ENCODE measurements at regions not wholly inside any gene's neighbourhood (a gene's known extent, or its start where the extent isn't known, plus 50 kb on each side); places are given as distances from the start of the nearest gene placed in this dataset.

DNA sequence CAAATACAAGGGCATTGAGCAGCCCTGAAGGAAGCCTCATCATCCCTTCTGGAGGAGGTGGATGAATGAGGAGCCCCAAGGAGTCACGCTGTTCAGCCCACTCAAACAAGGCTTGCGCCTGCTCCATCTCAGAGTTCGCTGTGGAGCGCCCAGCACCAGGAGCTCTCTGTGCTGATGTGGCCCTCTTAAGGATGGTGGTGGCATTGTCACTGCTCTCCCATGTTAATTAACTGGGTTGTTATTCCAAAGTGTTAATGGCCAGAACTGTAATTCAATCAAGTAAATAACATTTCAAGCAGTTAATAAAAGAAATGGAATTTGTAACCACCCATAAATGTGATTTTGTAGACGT, 726.0 kb upstream of the RAB6C start:
- TF ChIP-seq, protein P1, sequence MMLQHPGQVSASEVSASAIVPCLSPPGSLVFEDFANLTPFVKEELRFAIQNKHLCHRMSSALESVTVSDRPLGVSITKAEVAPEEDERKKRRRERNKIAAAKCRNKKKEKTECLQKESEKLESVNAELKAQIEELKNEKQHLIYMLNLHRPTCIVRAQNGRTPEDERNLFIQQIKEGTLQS (IDR thresholded peaks at IDR 0.05): no peak
- TF ChIP-seq, protein P2, sequence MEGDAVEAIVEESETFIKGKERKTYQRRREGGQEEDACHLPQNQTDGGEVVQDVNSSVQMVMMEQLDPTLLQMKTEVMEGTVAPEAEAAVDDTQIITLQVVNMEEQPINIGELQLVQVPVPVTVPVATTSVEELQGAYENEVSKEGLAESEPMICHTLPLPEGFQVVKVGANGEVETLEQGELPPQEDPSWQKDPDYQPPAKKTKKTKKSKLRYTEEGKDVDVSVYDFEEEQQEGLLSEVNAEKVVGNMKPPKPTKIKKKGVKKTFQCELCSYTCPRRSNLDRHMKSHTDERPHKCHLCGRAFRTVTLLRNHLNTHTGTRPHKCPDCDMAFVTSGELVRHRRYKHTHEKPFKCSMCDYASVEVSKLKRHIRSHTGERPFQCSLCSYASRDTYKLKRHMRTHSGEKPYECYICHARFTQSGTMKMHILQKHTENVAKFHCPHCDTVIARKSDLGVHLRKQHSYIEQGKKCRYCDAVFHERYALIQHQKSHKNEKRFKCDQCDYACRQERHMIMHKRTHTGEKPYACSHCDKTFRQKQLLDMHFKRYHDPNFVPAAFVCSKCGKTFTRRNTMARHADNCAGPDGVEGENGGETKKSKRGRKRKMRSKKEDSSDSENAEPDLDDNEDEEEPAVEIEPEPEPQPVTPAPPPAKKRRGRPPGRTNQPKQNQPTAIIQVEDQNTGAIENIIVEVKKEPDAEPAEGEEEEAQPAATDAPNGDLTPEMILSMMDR (IDR thresholded peaks at IDR 0.05; ENCODE audit: low read depth, low read length, missing input control): peak; percentile 29
- TF ChIP-seq GABPA (IDR thresholded peaks at IDR 0.05 in 1 of 2, conservative IDR thresholded peaks at IDR 0.05 in 1 of 2): no peak
- TF ChIP-seq RAD21 (IDR thresholded peaks at IDR 0.05): peak; percentile 52 to 65
- no peak for TF ChIP-seq RXRA (IDR thresholded peaks at IDR 0.05)
- no peak for TF ChIP-seq TAF1 (conservative IDR thresholded peaks at IDR 0.05)
- TF ChIP-seq SP1 (IDR thresholded peaks at IDR 0.05): no peak
- no peak for TF ChIP-seq JUND (IDR thresholded peaks at IDR 0.05)
- Histone ChIP-seq H3K27me3 (ENCODE audit: control insufficient read depth in 4 of 4, insufficient read depth in 4 of 4, low read length in 3 of 4) (no peaks in the 10 kb centered on the region), H3K9me3 (ENCODE audit: control insufficient read depth in 4 of 4, low read length in 3 of 4) (peaks cover 0 to 9% (median 1%) of the 10 kb centered on the region in 4 donors), H3K4me1 (ENCODE audit: control insufficient read depth in 4 of 4, insufficient read depth in 4 of 4, low read length in 3 of 4) (no peaks in the 10 kb centered on the region), H3K9ac (ENCODE audit: low read depth in 1 of 2, low read length in 2 of 2) (no peak overlapping the region), H3K27ac (ENCODE audit: low read depth in 1 of 2, low read length in 2 of 2) (no peak overlapping the region), H3K4me3 (ENCODE audit: low read depth in 1 of 3, low read length in 3 of 3) (no peak overlapping the region), H3K36me3 (ENCODE audit: control insufficient read depth in 4 of 4, insufficient read depth in 3 of 4, low read depth in 1 of 4, low read length in 3 of 4) (no peaks in the 10 kb centered on the region)
- DNase-seq (ENCODE audit: low spot score): no peak
- WGBS: 35% methylated on average over 5 of the region's 5 CpGs

DNA sequence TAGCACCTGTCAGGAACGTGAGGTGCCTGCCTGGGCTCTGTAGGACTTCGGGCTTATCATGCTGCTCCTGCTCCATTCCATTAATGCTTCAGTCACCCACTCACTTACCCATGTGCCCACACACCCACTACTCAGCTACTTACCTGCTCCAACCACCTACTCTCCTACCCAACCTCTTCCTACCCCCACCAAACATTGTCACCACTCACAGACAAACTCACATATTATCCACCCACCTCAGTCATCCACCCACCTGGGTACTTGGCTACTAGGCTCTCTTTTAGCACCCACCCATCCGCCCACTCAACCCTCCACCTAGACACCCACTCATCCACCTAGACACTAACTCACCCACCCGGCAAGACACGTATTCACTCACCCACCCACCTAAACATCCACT, 724.7 kb upstream of the RAB6C start:
- Histone ChIP-seq H3K4me3 (ENCODE audit: low read depth in 1 of 3, low read length in 3 of 3) (no peak overlapping the region), H3K27me3 (ENCODE audit: control insufficient read depth in 4 of 4, insufficient read depth in 4 of 4, low read length in 3 of 4) (no peaks in the 10 kb centered on the region), H3K9me3 (ENCODE audit: control insufficient read depth in 4 of 4, low read length in 3 of 4) (peaks cover 0 to 14% (median 2%) of the 10 kb centered on the region in 4 donors), H3K4me1 (ENCODE audit: control insufficient read depth in 4 of 4, insufficient read depth in 4 of 4, low read length in 3 of 4) (no peaks in the 10 kb centered on the region), H3K36me3 (ENCODE audit: control insufficient read depth in 4 of 4, insufficient read depth in 3 of 4, low read depth in 1 of 4, low read length in 3 of 4) (no peaks in the 10 kb centered on the region), H3K9ac (ENCODE audit: low read depth in 1 of 2, low read length in 2 of 2) (no peak overlapping the region), H3K27ac (ENCODE audit: low read depth in 1 of 2, low read length in 2 of 2) (no peak overlapping the region)
- 81% methylated on average over 5 of the region's 5 CpGs for whole genome bisulfite sequencing
- TF ChIP-seq EGR1 (IDR thresholded peaks at IDR 0.05; ENCODE audit: low read depth in 2 of 2): no peak
- TF ChIP-seq FOXA1 (IDR thresholded peaks at IDR 0.05): no peak
- no peak for TF ChIP-seq RAD21 (IDR thresholded peaks at IDR 0.05)
- TF ChIP-seq, protein P3, sequence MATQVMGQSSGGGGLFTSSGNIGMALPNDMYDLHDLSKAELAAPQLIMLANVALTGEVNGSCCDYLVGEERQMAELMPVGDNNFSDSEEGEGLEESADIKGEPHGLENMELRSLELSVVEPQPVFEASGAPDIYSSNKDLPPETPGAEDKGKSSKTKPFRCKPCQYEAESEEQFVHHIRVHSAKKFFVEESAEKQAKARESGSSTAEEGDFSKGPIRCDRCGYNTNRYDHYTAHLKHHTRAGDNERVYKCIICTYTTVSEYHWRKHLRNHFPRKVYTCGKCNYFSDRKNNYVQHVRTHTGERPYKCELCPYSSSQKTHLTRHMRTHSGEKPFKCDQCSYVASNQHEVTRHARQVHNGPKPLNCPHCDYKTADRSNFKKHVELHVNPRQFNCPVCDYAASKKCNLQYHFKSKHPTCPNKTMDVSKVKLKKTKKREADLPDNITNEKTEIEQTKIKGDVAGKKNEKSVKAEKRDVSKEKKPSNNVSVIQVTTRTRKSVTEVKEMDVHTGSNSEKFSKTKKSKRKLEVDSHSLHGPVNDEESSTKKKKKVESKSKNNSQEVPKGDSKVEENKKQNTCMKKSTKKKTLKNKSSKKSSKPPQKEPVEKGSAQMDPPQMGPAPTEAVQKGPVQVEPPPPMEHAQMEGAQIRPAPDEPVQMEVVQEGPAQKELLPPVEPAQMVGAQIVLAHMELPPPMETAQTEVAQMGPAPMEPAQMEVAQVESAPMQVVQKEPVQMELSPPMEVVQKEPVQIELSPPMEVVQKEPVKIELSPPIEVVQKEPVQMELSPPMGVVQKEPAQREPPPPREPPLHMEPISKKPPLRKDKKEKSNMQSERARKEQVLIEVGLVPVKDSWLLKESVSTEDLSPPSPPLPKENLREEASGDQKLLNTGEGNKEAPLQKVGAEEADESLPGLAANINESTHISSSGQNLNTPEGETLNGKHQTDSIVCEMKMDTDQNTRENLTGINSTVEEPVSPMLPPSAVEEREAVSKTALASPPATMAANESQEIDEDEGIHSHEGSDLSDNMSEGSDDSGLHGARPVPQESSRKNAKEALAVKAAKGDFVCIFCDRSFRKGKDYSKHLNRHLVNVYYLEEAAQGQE (IDR thresholded peaks at IDR 0.05): no peak
- no peak for DNase-seq (ENCODE audit: low spot score)

DNA sequence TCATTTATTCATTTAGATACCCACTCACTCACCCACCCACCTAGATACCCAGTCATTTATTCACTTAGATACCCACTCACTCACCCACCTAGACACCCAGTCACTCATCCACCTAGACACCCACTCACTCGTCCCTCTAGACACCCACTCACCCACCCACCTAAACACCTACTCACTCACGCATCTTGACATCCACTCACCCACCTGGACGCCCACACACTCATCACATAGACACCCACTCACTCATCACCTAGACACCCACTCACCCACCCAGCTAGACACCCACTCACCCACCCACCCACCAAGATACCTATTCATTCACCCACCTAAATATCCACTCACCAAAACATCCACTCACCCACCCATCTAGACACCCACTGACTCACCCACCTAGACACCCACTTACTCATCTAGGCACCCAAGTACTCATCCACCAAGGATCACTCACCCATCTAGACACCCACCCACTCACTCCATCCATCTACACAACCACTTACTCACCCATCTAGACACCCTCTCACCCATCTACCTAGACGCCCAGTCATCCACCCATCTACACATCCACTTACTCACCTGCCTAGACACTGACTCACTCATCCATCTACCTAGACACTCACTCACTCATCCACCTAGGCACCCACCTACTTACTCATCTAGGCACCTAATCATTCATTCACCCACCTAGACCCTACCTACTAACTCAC, 723.7 kb upstream of the RAB6C start:
- 78% methylated on average over 4 of the region's 4 CpGs for WGBS
- H3K27ac ChIP-seq (ENCODE audit: low read depth in 1 of 2, low read length in 2 of 2): no peak overlapping the region
- peaks cover 0 to 14% (median 2%) of the 10 kb centered on the region in 4 donors for H3K9me3 ChIP-seq (ENCODE audit: control insufficient read depth in 4 of 4, low read length in 3 of 4)
- H3K9ac ChIP-seq (ENCODE audit: low read depth in 1 of 2, low read length in 2 of 2): no peak overlapping the region
- no peak overlapping the region for H3K4me3 ChIP-seq (ENCODE audit: low read depth in 1 of 3, low read length in 3 of 3)
- H3K4me1 ChIP-seq (ENCODE audit: control insufficient read depth in 4 of 4, insufficient read depth in 4 of 4, low read length in 3 of 4): no peaks in the 10 kb centered on the region
- TF ChIP-seq HNF4G (IDR thresholded peaks at IDR 0.05): no peak
- no peak for DNase-seq (ENCODE audit: low spot score)
- H3K27me3 ChIP-seq (ENCODE audit: control insufficient read depth in 4 of 4, insufficient read depth in 4 of 4, low read length in 3 of 4): no peaks in the 10 kb centered on the region
- no peaks in the 10 kb centered on the region for H3K36me3 ChIP-seq (ENCODE audit: control insufficient read depth in 4 of 4, insufficient read depth in 3 of 4, low read depth in 1 of 4, low read length in 3 of 4)

Measured in liver (tissue), 8 donors.